ENCODE measurements at regions not wholly inside any gene's neighbourhood (a gene's known extent, or its start where the extent isn't known, plus 50 kb on each side); places are given as distances from the start of the nearest gene placed in this dataset.

GRCh38 chr9:115615821-115616665 is 498.1 kb upstream of the TNC start:
- H3K36me3 Mint-ChIP-seq = no peaks in the 10 kb centered on the region
- no peak for DNase-seq (ENCODE audit: low spot score in 2 of 2, unreplicated experiment in 2 of 2)
- H3K9me3 Mint-ChIP-seq = peaks cover 10% of the 10 kb centered on the region
- no peak overlapping the region for H3K27ac Mint-ChIP-seq
- no peak overlapping the region for H3K4me3 Mint-ChIP-seq
- H3K4me1 Mint-ChIP-seq = peaks cover 12% of the 10 kb centered on the region
- no peak for TF ChIP-seq CTCF (IDR thresholded peaks at IDR 0.05; ENCODE audit: unreplicated experiment)
- no peaks in the 10 kb centered on the region for H3K27me3 Mint-ChIP-seq (ENCODE audit: low read depth)

GRCh38 chr9:115616666-115617239 is 498.8 kb upstream of the TNC start:
- no peaks in the 10 kb centered on the region for H3K36me3 Mint-ChIP-seq
- peaks cover 5% of the 10 kb centered on the region for H3K4me1 Mint-ChIP-seq
- H3K9me3 Mint-ChIP-seq = peaks cover 17% of the 10 kb centered on the region
- no peak for DNase-seq (ENCODE audit: low spot score in 2 of 2, unreplicated experiment in 2 of 2)
- H3K27ac Mint-ChIP-seq = no peak overlapping the region
- TF ChIP-seq CTCF (IDR thresholded peaks at IDR 0.05; ENCODE audit: unreplicated experiment) = no peak
- no peaks in the 10 kb centered on the region for H3K27me3 Mint-ChIP-seq (ENCODE audit: low read depth)
- no peak overlapping the region for H3K4me3 Mint-ChIP-seq

- peaks cover 21% of the 10 kb centered on the region for H3K9me3 Mint-ChIP-seq
- H3K4me3 Mint-ChIP-seq = no peak overlapping the region
- TF ChIP-seq CTCF (IDR thresholded peaks at IDR 0.05; ENCODE audit: unreplicated experiment) = no peak
- no peaks in the 10 kb centered on the region for H3K4me1 Mint-ChIP-seq
- H3K36me3 Mint-ChIP-seq = no peaks in the 10 kb centered on the region
- no peaks in the 10 kb centered on the region for H3K27me3 Mint-ChIP-seq (ENCODE audit: low read depth)
- DNase-seq (ENCODE audit: low spot score in 2 of 2, unreplicated experiment in 2 of 2) = no peak
- no peak overlapping the region for H3K27ac Mint-ChIP-seq
Observed at GRCh38 chr9:115625251-115625650, 507.3 kb upstream of the TNC start.

GRCh38 chr9:115625954-115626353 is 508.0 kb upstream of the TNC start:
- no peak for DNase-seq (ENCODE audit: low spot score in 2 of 2, unreplicated experiment in 2 of 2)
- Mint-ChIP-seq H3K27me3 (ENCODE audit: low read depth) (no peaks in the 10 kb centered on the region), H3K36me3 (no peaks in the 10 kb centered on the region), H3K27ac (no peak overlapping the region), H3K4me1 (no peaks in the 10 kb centered on the region), H3K4me3 (no peak overlapping the region), H3K9me3 (peaks cover 15% of the 10 kb centered on the region)
- TF ChIP-seq CTCF (IDR thresholded peaks at IDR 0.05; ENCODE audit: unreplicated experiment) = no peak

GRCh38 chr9:115627511-115627910 is 509.6 kb upstream of the TNC start:
- no peaks in the 10 kb centered on the region for H3K36me3 Mint-ChIP-seq
- no peaks in the 10 kb centered on the region for H3K4me1 Mint-ChIP-seq
- no peak for TF ChIP-seq CTCF (IDR thresholded peaks at IDR 0.05; ENCODE audit: unreplicated experiment)
- no peaks in the 10 kb centered on the region for H3K27me3 Mint-ChIP-seq (ENCODE audit: low read depth)
- no peak for DNase-seq (ENCODE audit: low spot score in 2 of 2, unreplicated experiment in 2 of 2)
- H3K4me3 Mint-ChIP-seq = no peak overlapping the region
- H3K9me3 Mint-ChIP-seq = peaks cover under 1% of the 10 kb centered on the region
- no peak overlapping the region for H3K27ac Mint-ChIP-seq

All from mesothelial cell of epicardium (in vitro differentiated cells).